Left renal cortex interstitium (tissue), 4 donors: ENCODE measurements at regions not wholly inside any gene's neighbourhood (a gene's known extent, or its start where the extent isn't known, plus 50 kb on each side); places are given as distances from the start of the nearest gene placed in this dataset.

Experiments used
- DNase-seq, 4 donors: peaks; one replicate each; pipeline ENCODE4 v3.0.0-alpha.2; 2013; ENCODE audit warnings: low read depth in 4 of 4, low spot score in 2 of 4, missing footprints in 1 of 4

DNA sequence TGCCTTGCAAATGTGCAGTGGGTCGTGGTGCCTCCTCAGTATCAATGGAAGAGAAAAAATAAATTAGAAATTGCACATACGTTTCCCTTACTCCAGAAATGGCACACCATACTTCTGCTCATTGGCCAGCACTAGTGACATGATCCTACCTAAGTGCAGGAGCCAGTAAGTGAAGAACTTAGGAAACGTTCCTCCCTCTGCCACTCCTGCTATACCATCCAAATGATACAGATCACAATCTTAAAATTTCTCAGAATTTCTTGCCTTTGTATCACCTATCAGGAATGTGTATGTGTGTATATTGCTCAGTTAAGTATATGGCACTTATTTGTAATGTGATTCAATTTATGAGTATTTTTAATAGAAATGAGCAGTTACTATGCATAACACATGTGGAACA is 237.0 kb upstream of the UBE2E3 start:
- DNase-seq = no peak

DNA sequence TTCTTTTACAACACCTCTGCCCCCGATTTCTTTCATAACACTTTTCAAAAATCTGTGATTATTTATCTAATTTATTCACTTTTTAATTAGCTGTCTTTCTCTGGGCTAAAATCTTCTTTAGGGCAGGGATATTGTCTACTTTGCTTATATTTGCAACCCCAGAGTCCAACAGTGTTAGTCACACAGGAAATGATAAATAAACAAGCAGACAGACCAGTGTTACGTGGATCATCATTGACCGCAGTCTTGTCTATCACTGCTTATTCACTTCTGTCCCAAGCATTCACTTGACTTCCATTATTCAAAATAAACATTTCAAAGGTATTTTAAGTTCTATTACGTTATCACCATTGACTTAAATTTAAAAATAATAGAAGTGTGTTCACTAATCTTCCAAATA is 237.6 kb upstream of the UBE2E3 start:
- no peak for DNase-seq

DNA sequence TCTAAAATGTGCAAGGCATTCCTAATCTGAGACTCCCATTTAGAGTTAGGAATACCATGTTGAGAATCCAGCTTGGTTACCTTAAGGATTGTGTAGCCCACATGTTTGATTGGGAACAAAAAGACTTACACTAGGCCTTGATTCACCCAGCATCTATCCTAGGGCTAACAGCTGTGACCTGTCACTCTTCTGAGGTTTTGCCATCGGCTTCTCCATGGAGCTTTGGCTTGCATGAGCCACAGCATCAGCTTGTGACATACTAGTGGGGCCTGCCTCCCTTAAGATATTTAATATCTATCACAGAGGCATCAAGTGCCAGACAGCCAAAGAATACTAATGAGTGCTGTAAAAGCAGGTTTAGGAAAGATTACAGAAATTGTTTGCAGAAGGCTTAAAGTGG is 241.3 kb upstream of the UBE2E3 start:
- no peak for DNase-seq

DNA sequence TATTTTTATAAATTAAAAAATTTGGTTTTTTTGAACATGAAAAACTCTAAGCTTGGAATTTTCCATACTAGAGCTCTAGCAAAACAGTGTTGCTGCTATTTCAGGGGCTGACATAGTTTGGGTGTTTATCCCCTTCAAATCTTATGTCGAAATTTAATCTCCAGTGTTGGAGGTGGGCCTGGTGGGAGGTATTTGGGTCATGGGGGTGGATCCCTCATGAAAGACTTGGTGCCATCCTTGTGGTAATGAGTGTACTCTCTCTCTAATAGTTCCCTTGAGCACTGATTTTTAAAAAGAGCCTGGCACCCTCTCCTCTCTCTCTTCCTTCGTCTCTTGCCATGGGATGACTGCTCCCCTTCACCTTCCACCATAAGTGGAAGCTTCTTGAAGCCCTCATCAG is 244.6 kb upstream of the UBE2E3 start:
- DNase-seq = no peak

DNA sequence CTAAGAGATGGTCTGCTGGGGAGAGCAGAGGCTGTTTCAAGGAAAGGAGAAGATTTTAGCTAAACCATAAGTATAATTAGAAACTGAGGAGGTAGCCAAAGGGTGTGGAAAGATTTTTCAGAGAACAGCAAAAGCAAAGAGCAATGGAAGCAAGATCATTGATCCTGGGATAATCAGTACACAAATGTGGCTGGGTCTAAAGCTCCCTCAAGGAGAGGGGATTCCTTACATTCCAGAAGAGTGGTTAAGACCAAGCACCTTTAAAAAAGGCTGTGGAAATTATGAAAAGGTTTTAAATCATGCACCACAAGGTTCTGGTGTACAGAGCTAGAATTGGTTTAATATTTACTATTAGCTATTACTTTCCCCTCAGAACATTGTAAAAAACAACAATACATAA is 246.0 kb upstream of the UBE2E3 start:
- no peak for DNase-seq

DNA sequence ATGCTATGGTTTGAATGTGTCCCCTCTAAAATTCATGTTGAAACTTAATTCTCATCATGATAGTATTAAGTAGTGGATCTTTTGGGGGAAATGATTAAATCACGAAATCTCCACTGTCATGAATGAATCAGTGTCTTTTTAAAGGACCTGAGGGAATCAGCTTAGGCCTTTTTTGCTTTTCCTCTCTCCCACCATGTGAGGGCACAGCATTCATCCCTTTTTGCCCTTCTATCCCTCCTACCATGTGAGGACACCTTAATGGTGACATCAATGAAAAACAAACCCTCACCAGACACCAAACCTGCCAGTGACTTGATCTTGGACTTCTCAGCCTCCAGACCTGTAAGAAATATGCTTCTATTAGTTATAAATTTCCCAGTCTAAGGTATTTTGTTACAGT is 247.1 kb upstream of the UBE2E3 start:
- DNase-seq = no peak

DNA sequence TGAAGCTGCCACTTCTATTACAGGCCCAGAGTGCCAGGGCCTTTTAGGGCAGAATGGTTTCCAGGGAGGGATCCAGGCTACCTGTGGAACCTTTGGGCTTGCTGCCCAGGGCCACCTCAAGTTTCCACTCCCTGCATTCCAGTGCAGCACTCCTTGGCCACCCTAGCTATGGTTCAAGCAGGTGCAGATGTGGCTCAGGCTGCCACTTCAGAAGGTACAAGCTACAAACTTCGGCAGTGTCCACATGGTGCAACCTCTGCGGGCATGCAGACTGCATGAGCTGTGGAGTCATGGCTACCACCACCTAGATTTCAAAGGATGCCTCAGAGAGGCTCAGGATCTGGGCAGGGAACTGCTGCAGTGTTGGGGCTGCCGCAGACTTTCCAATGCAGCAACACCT is 248.1 kb upstream of the UBE2E3 start:
- DNase-seq = no peak

DNA sequence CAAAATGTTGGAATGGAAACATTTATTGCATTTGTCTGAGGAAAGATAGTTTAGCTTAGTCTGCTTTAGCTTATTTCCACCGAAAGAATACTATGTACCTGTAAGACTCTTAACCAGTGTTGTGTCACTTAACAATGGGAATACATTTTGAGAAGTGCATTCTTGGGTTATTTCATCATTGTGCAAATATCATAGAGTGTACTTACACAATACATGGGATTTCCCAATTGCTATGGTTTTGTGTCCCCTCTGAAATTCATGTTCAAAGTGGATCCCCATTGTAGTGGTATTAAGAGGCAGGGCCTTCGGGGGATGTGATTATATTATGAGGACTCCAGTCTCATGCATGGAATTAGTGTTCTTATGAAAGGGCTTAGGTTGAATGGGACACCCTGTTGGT is 249.4 kb upstream of the UBE2E3 start:
- DNase-seq = no peak

DNA sequence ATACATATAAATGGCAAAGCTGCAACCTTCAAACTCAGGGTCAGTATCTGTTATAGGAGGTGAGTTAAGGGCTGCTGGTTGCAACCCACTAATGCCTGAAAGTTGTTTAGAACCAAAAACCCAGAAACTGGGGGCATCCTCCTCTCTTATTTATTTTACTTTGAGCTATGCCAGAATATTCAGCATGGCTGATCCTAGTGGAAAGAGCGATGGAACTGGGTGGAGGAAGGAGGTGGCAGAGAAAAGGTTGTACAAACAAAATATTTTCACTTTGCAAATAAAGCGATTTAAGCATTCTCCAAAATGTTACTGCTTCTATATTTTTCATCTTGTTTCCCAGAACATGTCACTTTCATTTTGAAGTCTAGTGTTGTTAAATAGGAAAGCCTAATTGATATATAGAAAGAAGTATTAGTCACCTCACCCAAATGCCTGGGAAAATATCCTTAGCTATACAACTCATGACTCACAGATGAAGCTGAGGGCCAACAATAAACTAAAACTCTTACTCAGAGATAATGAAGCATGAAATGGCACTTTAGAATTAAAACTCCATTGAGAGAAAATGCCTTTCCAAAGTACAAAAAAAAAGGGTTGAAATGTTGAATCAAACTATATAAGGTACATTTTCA is 251.4 kb upstream of the UBE2E3 start:
- no peak for DNase-seq

DNA sequence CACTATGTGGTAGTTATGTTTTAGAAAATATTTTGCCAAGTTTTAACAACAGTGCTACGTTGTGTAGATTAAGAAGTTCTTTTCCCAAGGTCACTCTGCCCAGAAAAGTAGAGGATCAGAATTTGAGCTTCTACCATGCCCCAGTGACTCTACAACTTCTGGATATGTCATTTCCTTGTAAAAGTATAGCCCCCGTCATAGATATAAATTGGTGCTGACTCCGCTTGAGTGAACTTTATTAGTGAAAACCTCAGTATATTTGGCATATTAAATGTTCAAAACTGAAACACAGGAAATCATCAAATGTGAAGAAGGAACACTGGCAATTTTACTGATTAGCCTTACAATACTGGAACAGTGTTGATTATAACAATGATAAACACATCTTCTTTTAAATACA is 256.7 kb upstream of the UBE2E3 start:
- no peak for DNase-seq

DNA sequence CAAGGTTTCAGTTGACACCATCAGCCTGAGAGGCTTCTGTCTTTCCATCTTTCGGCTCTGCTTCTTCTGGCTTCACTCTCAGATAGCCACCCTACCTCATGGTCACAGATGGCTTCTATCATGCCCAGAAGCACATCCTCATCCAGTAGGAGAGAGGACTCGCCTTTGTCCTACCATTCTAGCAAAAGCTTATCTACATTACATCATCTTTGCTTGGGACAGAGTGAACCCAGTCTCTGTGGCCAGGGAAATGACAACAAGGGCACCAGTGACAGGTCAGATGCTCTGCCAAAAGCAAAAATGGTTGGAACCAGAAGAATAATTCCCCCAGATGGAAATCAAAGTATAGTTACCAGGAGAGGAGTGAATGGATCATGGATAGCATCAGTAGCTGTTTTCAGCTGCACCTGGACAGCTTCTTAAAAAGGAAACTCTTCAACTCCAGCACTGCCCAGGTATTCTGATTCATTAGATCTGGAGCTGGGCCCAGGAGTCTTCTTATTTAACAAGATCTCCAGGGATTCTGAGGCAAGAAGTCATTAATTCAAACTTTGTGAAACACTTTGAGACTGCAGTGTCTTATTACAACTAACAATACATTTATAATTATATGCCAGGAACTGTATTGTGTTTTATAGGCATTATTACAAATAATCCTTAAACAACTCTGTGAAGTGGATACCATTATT is 257.7 kb upstream of the UBE2E3 start:
- DNase-seq = no peak

DNA sequence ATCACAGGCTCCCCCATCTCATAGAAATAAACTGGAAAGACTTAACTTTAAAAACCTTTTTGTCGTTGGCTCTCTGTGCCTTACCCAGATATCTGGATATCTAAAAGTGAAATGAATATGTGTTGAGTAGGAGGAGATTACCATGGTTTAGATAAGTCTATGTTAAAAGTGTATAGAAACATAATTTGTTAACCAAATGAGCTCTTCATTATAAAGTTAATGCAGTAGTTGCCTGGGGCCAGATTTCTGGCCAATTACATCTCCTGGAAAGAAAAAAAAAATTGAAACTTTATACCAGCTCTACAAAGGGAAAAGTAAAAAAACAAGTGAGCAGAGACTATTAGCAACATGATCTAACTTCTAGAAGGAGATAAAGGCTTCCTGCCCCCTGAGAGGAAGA is 259.6 kb upstream of the UBE2E3 start:
- DNase-seq = no peak

DNA sequence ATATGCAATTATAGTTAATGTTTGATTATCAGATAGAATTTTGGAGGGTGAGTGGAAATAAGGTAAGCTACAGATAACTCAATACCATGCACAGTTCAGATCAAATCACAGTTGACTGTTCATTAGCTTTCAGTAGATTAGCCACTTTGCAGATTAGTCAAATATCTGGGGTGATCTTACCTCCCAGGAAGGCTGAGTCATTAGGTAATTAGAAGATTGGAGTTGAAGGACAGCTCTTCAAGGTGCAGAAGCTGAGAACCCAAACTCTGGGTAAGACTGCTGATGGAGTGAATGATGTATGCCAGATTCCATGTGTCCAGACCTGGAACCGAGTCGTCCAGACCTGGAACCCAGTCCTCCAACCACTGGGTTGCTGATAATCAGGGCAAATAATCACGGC is 262.8 kb upstream of the UBE2E3 start:
- no peak for DNase-seq

DNA sequence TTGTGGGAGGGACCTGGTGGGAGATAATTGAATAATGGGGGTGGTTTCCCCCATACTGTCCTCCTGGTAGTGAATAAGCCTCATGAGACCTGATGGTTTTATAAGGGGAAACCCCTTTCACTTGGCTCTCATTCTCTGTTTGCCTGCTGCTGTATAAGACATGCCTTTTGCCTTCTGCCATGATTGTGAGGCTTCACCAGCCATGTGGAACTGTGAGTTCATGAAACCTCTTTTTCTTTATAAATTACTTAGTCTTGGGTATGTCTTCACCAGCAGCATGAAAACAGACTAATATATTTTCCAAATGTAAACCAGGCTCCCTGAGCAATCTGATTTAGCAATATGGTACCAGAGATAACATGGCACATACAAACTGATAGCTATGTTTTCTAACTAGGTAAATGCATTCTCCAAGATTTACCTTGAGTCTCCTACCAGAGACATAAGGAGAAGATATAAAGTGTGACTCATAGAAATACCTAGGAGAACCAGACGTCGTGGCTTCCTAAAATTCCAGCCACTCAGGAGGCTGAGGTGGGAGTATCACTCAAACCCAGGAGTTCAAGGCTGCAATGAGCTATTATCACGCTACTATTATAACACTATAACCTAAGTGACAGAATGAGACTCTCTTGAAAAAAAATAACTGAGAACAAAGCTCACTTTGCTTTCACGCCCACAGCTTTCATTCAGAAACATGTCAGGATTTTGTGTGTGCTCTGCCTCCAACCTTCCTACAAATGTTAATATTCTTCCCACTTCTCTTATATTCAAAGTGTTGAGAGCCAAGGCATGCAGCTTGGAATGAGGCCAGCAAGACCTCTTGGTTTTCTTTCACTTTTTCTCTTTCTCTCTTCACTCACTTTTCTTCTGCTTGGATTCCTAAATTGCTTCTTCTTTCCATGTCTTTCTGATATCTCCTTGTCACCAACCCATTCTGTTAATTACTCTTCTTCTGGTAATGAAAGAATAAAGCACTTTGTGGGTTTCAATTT is 263.9 kb upstream of the UBE2E3 start:
- DNase-seq = no peak

DNA sequence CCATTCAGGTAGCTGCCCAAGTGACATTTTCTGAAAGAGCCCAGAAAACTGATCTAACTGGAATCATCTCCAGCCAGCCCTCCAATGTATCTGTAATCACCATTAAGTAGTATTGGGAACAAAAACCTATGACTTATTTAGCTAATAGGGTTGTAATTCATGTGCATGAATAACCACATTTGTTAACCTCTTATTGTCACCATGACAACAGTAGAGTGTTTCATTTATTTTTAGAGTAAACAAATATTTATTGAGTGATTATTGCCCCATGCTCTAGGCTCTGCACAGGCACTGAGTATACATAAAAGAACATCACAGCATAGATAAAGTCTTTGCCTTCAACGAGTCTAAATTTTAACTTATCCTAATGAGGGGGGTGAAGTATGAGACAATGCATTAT is 265.4 kb upstream of the UBE2E3 start:
- DNase-seq = no peak

DNA sequence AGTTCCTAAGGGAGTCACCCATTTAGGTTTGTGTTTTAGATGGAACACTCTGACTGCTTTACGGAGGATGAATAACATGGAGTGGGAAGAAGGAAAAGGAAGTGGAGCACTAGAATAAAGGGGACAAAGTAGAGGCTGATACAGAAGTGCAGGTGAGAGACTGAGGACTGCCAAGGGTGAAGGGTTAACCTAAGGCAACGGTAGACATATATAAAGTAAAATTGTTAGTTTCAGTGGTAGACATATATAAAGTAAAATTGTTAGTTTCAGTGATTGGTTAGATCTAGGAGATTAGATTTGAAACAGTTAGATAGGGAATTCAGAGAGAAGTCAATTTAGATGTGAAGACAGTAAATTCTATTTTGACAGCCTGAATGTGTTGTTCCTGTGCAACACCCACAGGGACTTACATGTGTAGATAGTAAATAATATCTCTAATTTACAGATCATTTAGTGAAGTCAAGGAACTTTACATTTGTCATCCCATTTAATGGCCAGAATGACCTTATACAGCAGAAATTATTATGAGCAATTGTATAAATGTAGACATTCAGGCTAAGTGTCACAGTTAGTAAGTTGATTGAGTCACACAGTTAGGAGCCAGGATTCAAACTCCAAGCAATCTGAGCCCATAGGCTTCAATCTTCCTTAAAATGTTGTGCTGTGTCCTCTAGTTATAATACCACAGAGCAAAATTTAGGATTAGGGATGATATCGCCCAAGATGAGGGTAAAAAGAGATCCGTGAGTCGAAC is 270.8 kb upstream of the UBE2E3 start:
- DNase-seq = no peak

DNA sequence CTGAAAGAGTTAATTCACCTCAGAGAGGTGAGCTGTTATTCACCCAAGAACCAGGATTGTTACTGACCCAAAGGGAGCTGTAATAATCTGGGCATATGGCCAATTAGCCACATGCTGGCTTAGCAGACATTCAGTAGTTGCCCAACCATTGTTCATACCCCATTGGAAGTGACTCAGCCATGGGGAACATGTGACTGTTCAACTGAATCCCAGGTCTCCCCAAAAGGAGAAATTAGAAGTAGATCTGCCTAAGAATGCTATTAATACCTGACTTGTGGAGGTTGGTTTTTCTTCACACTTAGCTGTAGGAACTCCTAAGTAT is 272.6 kb upstream of the UBE2E3 start:
- DNase-seq = no peak

DNA sequence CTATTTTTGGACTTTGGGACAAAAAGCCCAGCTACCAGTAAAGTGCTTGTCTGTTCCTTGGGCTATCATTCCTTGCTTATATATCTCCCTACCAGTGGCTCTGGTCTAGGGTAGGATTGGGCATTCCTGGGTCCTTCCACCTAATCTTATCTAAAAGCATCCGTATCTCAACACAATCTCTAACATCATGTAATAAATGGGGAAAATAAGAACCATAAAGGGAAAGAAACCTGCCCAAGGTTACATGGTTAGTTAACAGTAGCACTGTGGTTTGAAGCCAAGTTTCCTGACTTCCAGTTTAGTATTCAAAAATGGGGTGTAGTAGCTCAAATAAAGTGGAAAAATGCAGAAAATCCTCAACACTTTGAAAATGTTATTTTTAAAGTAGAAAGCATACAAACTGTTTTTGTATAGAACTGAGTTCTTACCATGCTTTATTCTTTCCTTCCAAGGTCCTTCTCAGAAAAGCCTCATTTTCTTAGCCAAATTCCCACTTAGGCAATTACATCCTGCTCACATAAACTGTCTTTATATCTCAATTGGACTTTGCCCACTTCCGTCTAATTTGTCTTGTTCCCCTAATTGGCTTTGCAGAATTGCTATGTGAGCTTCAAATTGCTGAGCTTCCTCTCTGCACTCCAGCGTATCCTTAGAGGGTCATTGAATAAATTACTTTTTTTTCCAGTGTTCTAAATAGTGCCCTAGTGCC is 273.1 kb upstream of the UBE2E3 start:
- DNase-seq = no peak

DNA sequence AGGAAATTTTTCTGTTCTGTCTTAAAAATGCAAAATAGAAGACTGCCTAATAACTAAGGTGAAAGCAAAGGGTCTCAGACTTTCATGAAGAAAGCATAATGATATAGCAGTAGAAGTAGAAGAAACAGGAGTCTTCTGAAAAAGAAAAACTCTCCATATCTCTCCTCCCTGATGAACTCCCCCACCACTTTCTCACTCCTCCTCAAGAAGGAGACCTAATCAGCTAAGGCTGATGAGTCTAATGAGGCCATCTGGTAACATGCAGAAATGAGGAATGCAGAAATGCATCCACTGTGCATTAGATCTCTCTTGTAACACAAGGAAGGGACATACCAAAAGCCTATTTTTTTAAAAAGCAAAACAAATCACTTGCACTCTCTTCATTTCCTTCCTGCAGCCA is 273.7 kb upstream of the UBE2E3 start:
- DNase-seq = no peak

DNA sequence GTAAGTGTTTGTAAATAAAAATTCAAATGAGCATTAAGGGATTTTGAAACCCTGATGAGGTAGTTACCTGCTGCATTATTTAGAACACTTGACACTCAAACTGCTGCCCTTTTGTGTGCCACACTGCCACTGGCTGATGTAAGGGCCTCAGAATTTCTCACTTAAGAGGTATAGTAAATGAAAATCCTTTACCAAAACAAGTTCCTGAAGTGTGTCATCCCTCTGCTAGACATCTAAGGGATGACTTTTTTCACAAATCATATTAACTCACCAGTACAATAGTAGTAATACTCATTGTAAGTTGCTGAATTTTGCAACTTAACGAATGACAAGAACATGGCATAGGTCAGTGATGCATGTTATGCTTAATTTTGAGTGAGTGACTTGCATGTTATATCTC is 274.9 kb upstream of the UBE2E3 start:
- DNase-seq = no peak
